Progenitor cell of endocrine pancreas (in vitro differentiated cells): ENCODE measurements at regions not wholly inside any gene's neighbourhood (a gene's known extent, or its start where the extent isn't known, plus 50 kb on each side); places are given as distances from the start of the nearest gene placed in this dataset.

ENCODE experiments used
- DNase-seq: peaks from one replicate; pipeline ENCODE4 v3.0.0; 2021; ENCODE audit warnings: low spot score; ENCODE audit not compliant: unreplicated experiment
- H3K27ac Mint-ChIP-seq: 2 replicates; pipeline ENCODE4 v1.8.0; 2021; ENCODE audit warnings: mild to moderate bottlenecking, moderate library complexity, mixed read lengths
- H3K27me3 Mint-ChIP-seq: 2 replicates; pipeline ENCODE4 v1.8.0; 2021; ENCODE audit warnings: mixed read lengths
- H3K36me3 Mint-ChIP-seq: 2 replicates; pipeline ENCODE4 v1.8.0; 2022; ENCODE audit warnings: mixed read lengths; ENCODE audit not compliant: insufficient read depth
- H3K4me1 Mint-ChIP-seq: 2 replicates; pipeline ENCODE4 v1.8.0; 2021; ENCODE audit warnings: low read depth, mixed read lengths
- H3K4me3 Mint-ChIP-seq: 2 replicates; pipeline ENCODE4 v1.8.0; 2021; ENCODE audit warnings: low read depth, mild to moderate bottlenecking, moderate library complexity, mixed read lengths
- H3K9me3 Mint-ChIP-seq: 2 replicates; pipeline ENCODE4 v1.8.0; 2021; ENCODE audit warnings: low read depth, mixed read lengths
- TF ChIP-seq, protein P1 (sequence below): fragments of 200-600 bp; sonication (generic); IDR thresholded peaks from one replicate; pipeline ENCODE4 v1.5.0; 2021; ENCODE audit warnings: antibody characterized with exemption, mild to moderate bottlenecking; ENCODE audit not compliant: unreplicated experiment

GRCh38 chr7:156073366-156074052 is 261.2 kb upstream of the SHH start:
- H3K36me3 Mint-ChIP-seq: no peaks in the 10 kb centered on the region
- TF ChIP-seq, protein P1, sequence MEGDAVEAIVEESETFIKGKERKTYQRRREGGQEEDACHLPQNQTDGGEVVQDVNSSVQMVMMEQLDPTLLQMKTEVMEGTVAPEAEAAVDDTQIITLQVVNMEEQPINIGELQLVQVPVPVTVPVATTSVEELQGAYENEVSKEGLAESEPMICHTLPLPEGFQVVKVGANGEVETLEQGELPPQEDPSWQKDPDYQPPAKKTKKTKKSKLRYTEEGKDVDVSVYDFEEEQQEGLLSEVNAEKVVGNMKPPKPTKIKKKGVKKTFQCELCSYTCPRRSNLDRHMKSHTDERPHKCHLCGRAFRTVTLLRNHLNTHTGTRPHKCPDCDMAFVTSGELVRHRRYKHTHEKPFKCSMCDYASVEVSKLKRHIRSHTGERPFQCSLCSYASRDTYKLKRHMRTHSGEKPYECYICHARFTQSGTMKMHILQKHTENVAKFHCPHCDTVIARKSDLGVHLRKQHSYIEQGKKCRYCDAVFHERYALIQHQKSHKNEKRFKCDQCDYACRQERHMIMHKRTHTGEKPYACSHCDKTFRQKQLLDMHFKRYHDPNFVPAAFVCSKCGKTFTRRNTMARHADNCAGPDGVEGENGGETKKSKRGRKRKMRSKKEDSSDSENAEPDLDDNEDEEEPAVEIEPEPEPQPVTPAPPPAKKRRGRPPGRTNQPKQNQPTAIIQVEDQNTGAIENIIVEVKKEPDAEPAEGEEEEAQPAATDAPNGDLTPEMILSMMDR: no peak
- no peak overlapping the region for H3K27ac Mint-ChIP-seq
- no peaks in the 10 kb centered on the region for H3K4me1 Mint-ChIP-seq
- H3K27me3 Mint-ChIP-seq: peaks cover 30% of the 10 kb centered on the region
- no peak overlapping the region for H3K4me3 Mint-ChIP-seq
- DNase-seq: no peak
- no peaks in the 10 kb centered on the region for H3K9me3 Mint-ChIP-seq

GRCh38 chr7:156071612-156072011 is 259.3 kb upstream of the SHH start:
- no peak for DNase-seq
- Mint-ChIP-seq H3K4me3 (no peak overlapping the region), H3K4me1 (no peaks in the 10 kb centered on the region), H3K36me3 (no peaks in the 10 kb centered on the region), H3K27ac (peak overlapping the region; percentile 6), H3K9me3 (no peaks in the 10 kb centered on the region), H3K27me3 (peaks cover 33% of the 10 kb centered on the region)
- TF ChIP-seq, protein P1: no peak

- TF ChIP-seq, protein P1: no peak
- Mint-ChIP-seq H3K36me3 (no peaks in the 10 kb centered on the region), H3K27me3 (peaks cover 45% of the 10 kb centered on the region), H3K4me1 (peaks cover 4% of the 10 kb centered on the region), H3K4me3 (no peak overlapping the region), H3K9me3 (no peaks in the 10 kb centered on the region), H3K27ac (no peak overlapping the region)
- DNase-seq: no peak
Measured at GRCh38 chr7:156069891-156070290, 257.6 kb upstream of the SHH start.

DNA sequence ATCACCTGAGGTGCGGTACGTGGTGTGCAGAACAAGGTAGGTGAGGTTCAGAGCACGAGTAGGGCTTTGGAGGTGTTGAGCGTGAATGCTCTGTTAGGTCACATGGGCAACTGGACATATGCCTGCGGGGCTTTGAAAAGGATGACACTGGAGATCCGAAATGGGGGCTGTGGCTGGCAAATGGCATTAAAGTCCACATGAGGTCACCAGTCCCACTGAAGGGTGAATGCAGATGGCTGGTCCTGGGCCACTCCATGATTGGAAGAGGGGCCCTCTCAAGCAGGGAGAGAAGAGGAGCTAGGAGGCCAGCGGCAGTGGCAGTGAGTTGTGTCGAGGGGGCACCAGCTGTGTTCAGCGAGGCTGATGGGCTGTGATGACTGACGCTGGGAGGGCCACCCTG is 254.9 kb upstream of the SHH start:
- H3K36me3 Mint-ChIP-seq: no peaks in the 10 kb centered on the region
- DNase-seq: no peak
- TF ChIP-seq, protein P1: no peak
- no peak overlapping the region for H3K4me3 Mint-ChIP-seq
- peaks cover 6% of the 10 kb centered on the region for H3K4me1 Mint-ChIP-seq
- H3K9me3 Mint-ChIP-seq: no peaks in the 10 kb centered on the region
- no peak overlapping the region for H3K27ac Mint-ChIP-seq
- peaks cover 51% of the 10 kb centered on the region for H3K27me3 Mint-ChIP-seq

DNA sequence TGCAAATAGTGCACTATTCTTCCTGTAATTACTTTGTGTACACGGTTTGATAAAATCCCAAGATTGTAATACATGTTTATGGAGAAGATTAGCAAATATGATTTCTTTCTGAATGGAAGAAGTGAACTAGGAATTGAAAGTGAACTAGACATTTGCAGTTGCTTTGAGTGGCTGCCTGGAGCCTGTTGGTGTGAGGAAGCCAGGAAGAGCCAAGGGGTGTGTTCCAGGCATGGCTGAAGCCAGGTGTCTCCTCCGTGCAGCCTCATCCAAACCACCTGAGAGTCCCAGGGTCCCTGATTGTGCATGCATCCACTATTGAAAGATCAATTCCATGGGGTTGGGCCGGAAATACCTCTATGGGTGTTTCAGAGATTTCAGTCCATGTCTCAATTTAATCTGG is 253.1 kb upstream of the SHH start:
- TF ChIP-seq, protein P1: no peak
- no peaks in the 10 kb centered on the region for H3K36me3 Mint-ChIP-seq
- peaks cover 6% of the 10 kb centered on the region for H3K4me1 Mint-ChIP-seq
- H3K27ac Mint-ChIP-seq: no peak overlapping the region
- H3K4me3 Mint-ChIP-seq: no peak overlapping the region
- H3K9me3 Mint-ChIP-seq: peaks cover 3% of the 10 kb centered on the region
- DNase-seq: no peak
- peaks cover 53% of the 10 kb centered on the region for H3K27me3 Mint-ChIP-seq
